Memory B cell (primary cell): ENCODE measurements at regions not wholly inside any gene's neighbourhood (a gene's known extent, or its start where the extent isn't known, plus 50 kb on each side); places are given as distances from the start of the nearest gene placed in this dataset.

ENCODE experiments used
- ATAC-seq: fragments of 150-1000 bp; cut with Tn5 transposase; 2 replicates; pipeline ENCODE4 v1.10.0; 2021; ENCODE audit warnings: low read depth, mild to moderate bottlenecking, moderate library complexity
- DNase-seq, 2 donors: peaks; one replicate each; pipeline ENCODE4 v3.0.0; 2022; ENCODE audit warnings: low spot score in 2 of 2
- H3K27ac Mint-ChIP-seq: one replicate; pipeline ENCODE4 v1.8.0; 2022; ENCODE audit warnings: mild to moderate bottlenecking, moderate library complexity, mixed read lengths
- H3K27me3 Mint-ChIP-seq: one replicate; pipeline ENCODE4 v1.8.0; 2022; ENCODE audit warnings: mixed read lengths
- H3K36me3 Mint-ChIP-seq: one replicate; pipeline ENCODE4 v1.8.0; 2022; ENCODE audit warnings: mild to moderate bottlenecking, mixed read lengths
- H3K4me1 Mint-ChIP-seq: one replicate; pipeline ENCODE4 v1.8.0; 2022; ENCODE audit warnings: mixed read lengths
- H3K4me3 Mint-ChIP-seq: one replicate; pipeline ENCODE4 v1.8.0; 2022; ENCODE audit warnings: mild to moderate bottlenecking, moderate library complexity, mixed read lengths
- H3K9me3 Mint-ChIP-seq: one replicate; pipeline ENCODE4 v1.8.0; 2022; ENCODE audit warnings: mixed read lengths

DNA sequence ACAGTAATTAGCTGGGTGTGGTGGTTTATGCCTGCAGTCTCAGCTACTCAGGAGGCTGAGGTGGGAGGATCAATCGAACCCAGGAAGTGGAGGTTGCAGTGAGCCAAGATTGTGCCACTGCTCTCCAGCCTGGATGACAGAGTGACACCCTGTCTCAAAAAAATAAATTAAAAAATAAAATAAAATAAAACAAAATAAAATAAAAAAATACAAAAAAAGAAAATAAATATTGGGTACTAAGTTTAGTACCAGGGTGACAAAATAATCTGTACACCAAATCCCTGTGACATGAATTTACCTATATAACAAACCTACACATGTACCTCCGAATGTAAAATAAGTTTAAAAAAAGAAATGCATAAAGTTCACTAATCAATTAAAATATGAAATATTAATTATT is 666.0 kb upstream of the CDH18 start:
- Mint-ChIP-seq H3K27me3 (no peaks in the 10 kb centered on the region), H3K27ac (no peak overlapping the region), H3K9me3 (peaks cover 6% of the 10 kb centered on the region), H3K4me1 (no peaks in the 10 kb centered on the region), H3K36me3 (no peaks in the 10 kb centered on the region), H3K4me3 (no peak overlapping the region)
- ATAC-seq (no peak), DNase-seq (no peak)

DNA sequence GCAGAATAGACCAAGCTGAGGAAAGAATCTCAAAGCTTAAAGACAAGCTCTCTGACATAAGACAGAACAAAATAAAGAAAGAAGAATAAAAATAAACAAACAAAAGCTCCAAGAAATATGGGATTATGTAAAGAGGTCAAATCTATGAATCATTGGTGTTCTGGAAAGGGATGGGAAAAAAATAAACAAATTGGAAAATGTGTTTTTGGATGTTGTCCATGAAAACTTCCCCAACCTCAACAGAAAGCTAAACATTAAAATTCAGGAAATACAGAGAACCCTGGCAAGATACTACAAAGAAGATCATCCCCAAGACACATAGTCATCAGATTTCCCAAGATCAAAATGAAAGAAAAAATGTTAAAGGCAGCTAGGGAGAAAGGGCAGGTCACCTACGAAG is 662.0 kb upstream of the CDH18 start:
- DNase-seq (no peak), ATAC-seq (no peak)
- no peak overlapping the region for H3K4me3 Mint-ChIP-seq
- no peaks in the 10 kb centered on the region for H3K36me3 Mint-ChIP-seq
- H3K4me1 Mint-ChIP-seq, result no peaks in the 10 kb centered on the region
- no peak overlapping the region for H3K27ac Mint-ChIP-seq
- H3K9me3 Mint-ChIP-seq, result peaks cover 6% of the 10 kb centered on the region
- H3K27me3 Mint-ChIP-seq, result no peaks in the 10 kb centered on the region

DNA sequence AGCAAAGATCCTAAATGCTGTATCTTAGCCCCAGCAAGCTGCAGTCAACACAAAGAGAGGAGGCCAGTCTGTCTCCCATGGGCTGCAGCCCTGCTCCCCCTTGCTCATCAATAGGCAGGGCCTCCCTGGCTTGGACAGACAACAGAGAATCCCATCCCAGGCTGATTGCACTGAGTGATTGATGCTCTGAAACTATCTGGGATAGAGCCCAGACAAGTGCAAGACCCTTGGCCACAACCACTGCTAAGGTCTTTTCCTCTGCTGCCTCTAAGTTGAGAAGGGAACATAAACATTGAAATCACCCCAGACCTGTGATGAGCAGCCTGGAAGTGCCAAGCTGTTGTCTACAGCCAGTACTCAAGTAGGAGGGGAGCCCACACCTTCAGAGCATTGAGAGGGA is 661.0 kb upstream of the CDH18 start:
- Mint-ChIP-seq H3K36me3 (no peaks in the 10 kb centered on the region), H3K9me3 (peaks cover 6% of the 10 kb centered on the region), H3K4me1 (no peaks in the 10 kb centered on the region)

DNA sequence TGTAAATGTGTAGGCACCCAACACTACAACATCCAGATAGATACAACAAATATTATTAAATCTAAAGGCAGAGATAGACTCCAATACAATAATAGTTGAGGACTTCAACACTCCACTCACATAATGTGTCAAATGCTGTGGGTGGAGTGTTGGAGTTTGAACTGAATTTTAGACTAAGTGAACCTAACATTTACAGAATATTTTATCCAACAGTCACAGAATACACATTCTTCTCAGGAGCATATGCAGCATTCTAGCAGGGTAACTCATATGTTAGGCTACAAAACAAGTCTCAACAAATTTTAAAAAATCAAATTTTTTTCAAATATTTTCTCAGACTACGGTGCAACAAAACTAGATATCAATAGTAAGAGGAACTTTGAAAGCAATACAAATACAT is 648.7 kb upstream of the CDH18 start:
- no peaks in the 10 kb centered on the region for H3K36me3 Mint-ChIP-seq
- no peaks in the 10 kb centered on the region for H3K4me1 Mint-ChIP-seq
- no peaks in the 10 kb centered on the region for H3K9me3 Mint-ChIP-seq
- ATAC-seq (no peak), DNase-seq (no peak)
- no peak overlapping the region for H3K27ac Mint-ChIP-seq
- H3K4me3 Mint-ChIP-seq, result no peak overlapping the region
- no peaks in the 10 kb centered on the region for H3K27me3 Mint-ChIP-seq

More for the DNA sequence above, 661.0 kb upstream of the CDH18 start:
- no peak overlapping the region for H3K4me3 Mint-ChIP-seq
- no peaks in the 10 kb centered on the region for H3K27me3 Mint-ChIP-seq
- no peak for ATAC-seq
- H3K27ac Mint-ChIP-seq, result no peak overlapping the region
- no peak for DNase-seq

DNA sequence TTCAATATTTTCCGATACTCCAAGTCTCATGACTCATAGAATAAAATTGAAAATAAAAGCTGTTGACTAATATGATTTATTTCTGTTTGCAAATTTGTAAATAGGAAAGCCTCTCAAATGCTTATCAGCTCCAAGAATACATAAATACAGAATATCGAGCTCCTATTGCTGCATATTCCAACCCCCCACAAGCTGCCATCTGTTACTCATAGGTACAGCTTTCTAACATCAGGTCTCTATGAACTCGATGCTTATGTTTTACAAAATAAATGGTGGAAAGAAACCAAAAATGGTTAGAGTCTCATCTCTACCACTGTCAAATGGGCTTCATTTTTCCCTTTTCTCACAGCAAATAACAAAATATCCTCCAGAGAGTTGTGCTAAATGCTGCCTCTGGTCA is 631.6 kb upstream of the CDH18 start:
- Mint-ChIP-seq H3K27me3 (no peaks in the 10 kb centered on the region), H3K4me1 (no peaks in the 10 kb centered on the region), H3K27ac (no peak overlapping the region), H3K4me3 (no peak overlapping the region), H3K9me3 (peaks cover 4% of the 10 kb centered on the region), H3K36me3 (no peaks in the 10 kb centered on the region)
- DNase-seq (no peak), ATAC-seq (no peak)

DNA sequence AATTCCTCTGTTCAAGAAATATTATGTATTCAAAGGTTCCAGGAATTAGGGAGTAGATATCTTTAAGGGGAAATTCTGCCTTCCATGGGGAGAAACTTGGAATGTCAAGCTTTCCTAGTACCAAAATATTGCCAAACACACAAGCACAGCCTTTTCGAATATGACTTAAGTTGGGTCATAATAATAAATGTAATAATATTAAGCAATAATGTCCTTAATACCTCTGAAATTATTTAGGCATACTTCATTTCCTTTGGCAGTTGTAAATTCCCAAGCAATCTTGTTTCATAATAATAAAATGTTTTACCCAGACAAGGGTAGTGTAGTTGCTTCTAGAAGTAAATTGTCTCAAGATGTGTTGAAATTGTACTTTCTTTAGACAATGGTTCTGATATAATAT is 630.3 kb upstream of the CDH18 start:
- no peak overlapping the region for H3K27ac Mint-ChIP-seq
- H3K27me3 Mint-ChIP-seq, result no peaks in the 10 kb centered on the region
- no peak overlapping the region for H3K4me3 Mint-ChIP-seq
- no peaks in the 10 kb centered on the region for H3K4me1 Mint-ChIP-seq
- ATAC-seq, result no peak
- DNase-seq, result no peak
- H3K36me3 Mint-ChIP-seq, result no peaks in the 10 kb centered on the region
- H3K9me3 Mint-ChIP-seq, result peaks cover 4% of the 10 kb centered on the region

DNA sequence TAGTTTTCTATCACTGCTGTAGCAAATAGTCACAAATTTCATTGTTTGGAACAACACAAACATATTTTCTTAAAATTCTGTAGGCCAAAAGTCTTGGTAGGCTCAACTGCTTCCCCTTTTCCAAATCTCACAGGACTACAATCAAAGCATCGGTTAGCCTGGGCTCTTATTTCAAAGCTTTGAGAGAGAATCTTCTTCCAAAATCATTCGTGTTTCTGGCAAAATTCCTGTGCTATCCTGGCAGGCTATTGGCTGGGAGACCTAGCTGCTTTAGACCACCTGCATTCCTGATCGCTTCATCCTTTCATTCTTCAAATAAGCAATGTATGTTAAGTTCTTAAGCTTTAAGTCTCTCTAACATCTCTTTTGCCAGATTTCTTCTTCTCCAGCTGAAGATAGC is 629.8 kb upstream of the CDH18 start:
- Mint-ChIP-seq H3K4me1 (no peaks in the 10 kb centered on the region), H3K9me3 (peaks cover 4% of the 10 kb centered on the region), H3K36me3 (no peaks in the 10 kb centered on the region), H3K27me3 (no peaks in the 10 kb centered on the region), H3K4me3 (no peak overlapping the region), H3K27ac (no peak overlapping the region)
- DNase-seq (no peak), ATAC-seq (no peak)

DNA sequence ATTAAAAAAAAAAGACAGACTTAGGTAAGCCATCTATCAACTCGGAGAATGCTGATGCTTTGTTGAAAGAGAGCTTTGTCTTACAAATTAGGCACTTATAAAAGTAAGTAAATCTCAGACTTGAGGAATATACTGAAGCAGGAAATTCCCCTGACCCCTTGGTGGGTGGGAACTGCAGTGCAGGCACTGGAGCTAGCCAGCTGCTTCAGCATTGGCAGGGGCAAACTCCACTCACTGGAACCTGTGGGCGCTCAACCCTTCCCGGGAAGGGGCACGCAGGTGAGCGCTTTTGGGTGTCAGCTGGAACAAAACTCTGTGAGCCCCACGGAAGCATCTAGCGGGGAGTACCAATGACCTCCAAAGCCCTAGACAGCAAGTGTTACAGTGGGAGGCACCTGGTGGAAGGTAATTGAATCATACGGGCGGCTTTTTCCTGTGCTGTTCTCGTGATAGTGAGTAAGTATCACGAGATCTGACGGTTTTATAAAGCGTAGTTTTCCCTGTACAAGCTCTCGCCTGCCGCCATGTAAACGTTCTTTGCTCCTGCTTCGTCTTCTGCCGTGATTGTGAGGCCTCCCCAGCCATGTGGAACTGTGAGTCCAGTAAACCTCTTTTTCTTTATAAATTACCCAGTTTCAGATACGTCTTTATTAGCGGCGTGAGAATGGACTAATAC is 628.0 kb upstream of the CDH18 start:
- Mint-ChIP-seq H3K27ac (no peak overlapping the region), H3K4me3 (no peak overlapping the region), H3K4me1 (no peaks in the 10 kb centered on the region), H3K27me3 (no peaks in the 10 kb centered on the region), H3K36me3 (no peaks in the 10 kb centered on the region), H3K9me3 (peaks cover 2% of the 10 kb centered on the region)
- ATAC-seq (no peak), DNase-seq (no peak)

DNA sequence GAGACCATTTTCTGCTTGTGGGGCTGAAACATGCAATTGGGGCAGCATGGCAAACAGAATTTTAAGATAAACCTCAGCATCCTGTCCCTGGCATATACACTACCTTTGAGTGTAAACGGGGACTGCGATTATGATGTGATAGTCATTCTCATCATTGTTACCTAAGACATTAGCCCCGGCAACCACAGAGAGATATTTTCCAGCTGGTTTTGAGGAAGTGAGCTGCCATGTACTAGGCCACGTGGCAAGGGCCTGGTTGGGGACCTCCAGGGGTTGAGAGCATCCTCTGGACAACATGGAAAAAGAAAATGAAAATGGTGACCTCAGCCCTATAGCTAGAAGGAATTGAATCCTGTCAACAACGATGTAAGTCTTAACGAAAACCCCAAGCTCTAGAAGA is 623.6 kb upstream of the CDH18 start:
- no peak for ATAC-seq
- no peak for DNase-seq
- Mint-ChIP-seq H3K27me3 (no peaks in the 10 kb centered on the region), H3K9me3 (peaks cover 2% of the 10 kb centered on the region), H3K4me1 (no peaks in the 10 kb centered on the region), H3K27ac (no peak overlapping the region), H3K36me3 (no peaks in the 10 kb centered on the region), H3K4me3 (no peak overlapping the region)

DNA sequence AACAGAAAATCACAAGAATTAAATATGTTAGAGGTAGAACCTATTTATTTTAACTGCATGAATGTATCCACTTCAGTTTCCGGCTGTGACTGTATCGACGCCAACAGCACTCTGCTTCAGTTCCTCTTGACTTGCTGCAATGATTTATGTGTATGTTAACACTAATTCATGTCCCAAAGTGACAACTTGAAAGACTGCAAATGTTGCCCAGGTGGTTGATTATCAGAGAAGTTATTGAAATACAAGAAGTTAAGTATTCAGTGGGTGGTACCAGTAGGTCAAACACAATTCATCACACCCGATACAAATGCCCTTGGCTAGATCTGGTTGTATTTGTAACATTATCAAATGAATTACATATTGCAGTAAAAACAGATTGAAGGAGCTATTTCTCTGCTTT is 622.7 kb upstream of the CDH18 start:
- Mint-ChIP-seq H3K27ac (no peak overlapping the region), H3K9me3 (peaks cover 2% of the 10 kb centered on the region), H3K36me3 (no peaks in the 10 kb centered on the region), H3K27me3 (no peaks in the 10 kb centered on the region), H3K4me3 (no peak overlapping the region), H3K4me1 (no peaks in the 10 kb centered on the region)
- ATAC-seq (no peak), DNase-seq (no peak)

DNA sequence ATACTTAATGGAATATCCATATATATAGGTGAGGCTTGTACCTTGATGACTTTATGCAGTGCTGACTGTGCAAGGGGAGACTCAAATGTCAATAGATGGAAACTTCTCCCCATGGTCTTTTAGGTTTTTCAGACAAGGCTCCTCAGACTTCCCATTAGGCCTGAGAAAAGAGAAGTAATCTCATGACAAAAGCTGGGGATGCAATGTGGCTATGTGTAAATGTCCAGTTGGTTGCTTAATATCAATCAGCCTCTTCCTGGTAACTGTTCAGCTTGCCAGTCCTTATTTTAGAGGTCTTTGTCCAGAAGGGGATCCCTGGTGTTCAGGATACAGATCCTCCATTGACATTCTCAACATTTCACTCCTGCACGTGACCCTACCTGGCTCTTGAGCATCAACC is 621.1 kb upstream of the CDH18 start:
- Mint-ChIP-seq H3K4me1 (no peaks in the 10 kb centered on the region), H3K27ac (no peak overlapping the region), H3K27me3 (no peaks in the 10 kb centered on the region)

DNA sequence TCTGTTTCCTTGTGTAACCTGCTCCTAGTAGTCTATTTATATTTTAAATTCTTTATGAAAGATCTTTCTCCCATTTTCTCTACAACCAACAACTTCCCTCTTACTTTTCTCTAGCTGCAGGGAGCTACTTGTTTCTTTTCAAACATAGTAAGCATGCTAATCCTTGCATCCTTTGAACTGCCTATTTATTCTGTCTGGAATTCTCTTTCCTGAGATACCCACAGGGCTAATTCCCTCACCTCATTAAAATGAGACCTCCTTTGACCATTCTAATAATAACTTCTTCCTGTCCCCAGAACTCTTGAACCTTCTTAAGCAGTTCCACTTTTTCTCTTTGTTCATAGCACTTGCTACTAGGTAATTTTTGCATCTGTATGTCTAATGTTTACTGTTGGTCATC is 620.6 kb upstream of the CDH18 start:
- Mint-ChIP-seq H3K9me3 (no peaks in the 10 kb centered on the region), H3K36me3 (no peaks in the 10 kb centered on the region), H3K4me1 (no peaks in the 10 kb centered on the region), H3K27ac (no peak overlapping the region), H3K27me3 (no peaks in the 10 kb centered on the region), H3K4me3 (no peak overlapping the region)
- ATAC-seq (no peak), DNase-seq (no peak)

More for the DNA sequence above, 621.1 kb upstream of the CDH18 start:
- no peak for ATAC-seq
- DNase-seq, result no peak
- no peaks in the 10 kb centered on the region for H3K9me3 Mint-ChIP-seq
- H3K4me3 Mint-ChIP-seq, result no peak overlapping the region
- H3K36me3 Mint-ChIP-seq, result no peaks in the 10 kb centered on the region

DNA sequence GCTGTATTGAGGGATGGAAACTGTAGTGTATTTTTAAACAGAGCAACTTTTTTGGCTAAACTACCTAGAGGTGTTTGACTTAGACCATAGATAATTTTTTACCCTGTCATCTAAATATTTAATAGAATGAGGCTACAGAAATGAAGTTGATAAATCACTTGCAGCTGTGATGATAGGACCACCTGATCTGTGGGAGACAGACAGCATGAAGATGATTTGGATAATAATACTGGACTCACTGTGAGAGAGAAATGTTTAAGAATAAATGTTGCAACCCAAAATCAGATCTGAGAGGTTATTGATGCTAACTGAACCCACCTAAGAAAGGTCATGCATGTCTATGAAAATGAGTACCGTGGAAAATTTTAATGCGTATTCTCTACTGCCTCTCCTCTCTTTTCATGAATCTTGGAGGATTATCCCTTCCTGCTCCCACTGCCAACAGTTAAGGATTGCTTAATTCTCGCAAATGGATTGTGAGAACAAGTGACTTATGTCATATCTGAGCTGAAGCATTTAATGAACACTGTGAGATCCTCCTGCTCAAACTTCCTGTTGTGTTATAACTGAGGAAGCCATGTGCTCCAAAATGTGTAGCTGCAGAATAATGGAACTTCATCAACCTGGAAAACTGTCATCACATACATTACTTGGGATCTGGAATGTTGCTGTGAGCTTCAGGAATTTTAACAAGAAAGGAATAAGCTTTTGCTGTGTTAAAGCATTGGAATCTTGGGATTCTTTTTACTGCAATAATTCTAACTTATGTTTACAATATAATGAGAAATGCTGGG is 617.9 kb upstream of the CDH18 start:
- no peak overlapping the region for H3K4me3 Mint-ChIP-seq
- H3K27me3 Mint-ChIP-seq, result no peaks in the 10 kb centered on the region
- H3K36me3 Mint-ChIP-seq, result no peaks in the 10 kb centered on the region
- H3K9me3 Mint-ChIP-seq, result peaks cover 2% of the 10 kb centered on the region
- no peaks in the 10 kb centered on the region for H3K4me1 Mint-ChIP-seq
- DNase-seq, result no peak
- H3K27ac Mint-ChIP-seq, result no peak overlapping the region
- ATAC-seq, result no peak

DNA sequence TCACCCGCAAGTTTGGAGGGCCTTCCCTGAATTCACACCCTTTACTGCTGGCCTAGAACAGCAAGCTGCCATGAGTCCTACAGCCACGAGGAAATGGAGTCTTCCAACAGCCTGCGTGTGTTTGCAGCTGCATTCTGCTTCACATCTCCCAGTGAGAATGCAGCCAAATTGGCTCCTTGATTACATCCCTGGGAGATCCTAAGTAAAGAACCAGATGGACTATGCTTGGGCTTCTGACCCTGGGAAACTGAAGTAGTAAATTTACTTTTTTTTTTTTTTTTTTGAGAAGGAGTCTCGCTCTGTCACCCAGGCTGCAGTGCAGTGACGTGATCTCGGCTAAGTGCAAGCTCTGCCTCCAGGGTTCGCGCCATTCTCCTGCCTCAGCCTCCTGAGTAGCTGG is 617.0 kb upstream of the CDH18 start:
- Mint-ChIP-seq H3K27me3 (no peaks in the 10 kb centered on the region), H3K4me3 (no peak overlapping the region), H3K36me3 (no peaks in the 10 kb centered on the region), H3K4me1 (no peaks in the 10 kb centered on the region), H3K27ac (no peak overlapping the region), H3K9me3 (peaks cover 2% of the 10 kb centered on the region)
- DNase-seq (no peak), ATAC-seq (no peak)

DNA sequence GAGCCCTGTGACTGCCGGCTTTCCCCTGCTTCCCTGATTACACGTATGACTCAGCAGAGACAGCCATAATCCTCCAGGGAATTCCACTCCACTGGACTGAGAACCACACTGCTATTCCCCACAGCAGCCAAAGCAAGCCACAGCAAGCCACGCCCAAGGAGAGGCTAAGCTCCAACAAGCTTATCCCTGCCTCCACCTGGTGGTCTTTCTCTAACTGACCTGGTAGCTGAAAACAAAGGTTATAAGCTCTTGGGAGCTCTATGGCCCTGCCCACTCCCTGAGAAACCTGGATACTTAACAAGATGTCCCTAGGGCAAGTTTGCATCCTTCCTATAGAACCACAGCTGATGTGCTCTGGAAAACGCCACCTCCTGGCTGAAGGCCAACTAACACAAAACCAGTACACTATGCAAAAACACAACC is 613.7 kb upstream of the CDH18 start:
- DNase-seq (no peak), ATAC-seq (no peak)
- no peaks in the 10 kb centered on the region for H3K36me3 Mint-ChIP-seq
- H3K27me3 Mint-ChIP-seq, result no peaks in the 10 kb centered on the region
- no peaks in the 10 kb centered on the region for H3K4me1 Mint-ChIP-seq
- no peak overlapping the region for H3K4me3 Mint-ChIP-seq
- H3K9me3 Mint-ChIP-seq, result peaks cover 2% of the 10 kb centered on the region
- H3K27ac Mint-ChIP-seq, result no peak overlapping the region
